GM12878 (cell line): ENCODE measurements at regions not wholly inside any gene's neighbourhood (a gene's known extent, or its start where the extent isn't known, plus 50 kb on each side); places are given as distances from the start of the nearest gene placed in this dataset.

ENCODE experiments used
- ATAC-seq: fragments of 200-7000 bp; cut with Tn5 transposase; 3 replicates; pipeline ENCODE4 v1.9.1; 2020; ENCODE audit warnings: mild to moderate bottlenecking, moderate library complexity
- BruUV-seq: library from RNA; stranded (reverse); fragments of 400-500 nt; replicated peaks from 2 replicates; lab custom pipeline; 2021; lab: Mats Ljungman, UMichigan
- CTCF ChIA-PET: fragments of 300-600 bp; sonication (Branson Sonifier 250); formaldehyde crosslinking; extraction: SDS; loops from one replicate; lab custom pipeline; 2021; ENCODE audit warnings: inconsistent platforms; lab: Yijun Ruan, JAX
- POLR2A ChIA-PET: fragments of 350-600 bp; formaldehyde crosslinking; extraction: SDS; loops from one replicate; lab custom pipeline; 2021; ENCODE audit warnings: inconsistent platforms; lab: Charles Lee
- RAD21 ChIA-PET: fragments of 300-600 bp; sonication (Branson Sonifier 250); formaldehyde crosslinking; loops from one replicate; lab custom pipeline; 2023; ENCODE audit warnings: antibody characterized with exemption; ENCODE audit not compliant: unreplicated experiment; lab: Charles Lee
- SMC1A ChIA-PET: fragments of 300-600 bp; sonication (Branson Sonifier 250); formaldehyde crosslinking; loops from one replicate; lab custom pipeline; 2023; ENCODE audit not compliant: unreplicated experiment, uncharacterized antibody; lab: Charles Lee
- DNase-seq: peaks from one replicate; pipeline ENCODE4 v3.0.0-alpha.2; 2011; ENCODE audit warnings: low read depth, low spot score
- FAIRE-seq: peaks from 3 replicates; lab custom pipeline; 2011; peaks lifted over from hg19 to GRCh38; lab: Jason Lieb, UNC
- H2AFZ ChIP-seq: 2 replicates; pipeline ENCODE4 v1.6.0; 2011; ENCODE audit warnings: low read depth, low read length, control low read depth; ENCODE audit not compliant: control insufficient read depth
- H3K27ac ChIP-seq: 2 replicates; pipeline ENCODE4 v1.5.1; 2011; ENCODE audit warnings: control low read depth; ENCODE audit not compliant: control insufficient read depth, insufficient read depth
- H3K27me3 ChIP-seq, 2 experiments: replicated peaks in 1 of 2; 2 replicates each; pipeline versions ENCODE4 v1.6.0 to v1.6.1; 2011; ENCODE audit warnings: low read length in 1 of 2; ENCODE audit not compliant: control insufficient read depth in 2 of 2, insufficient read depth in 2 of 2
- H3K36me3 ChIP-seq, 2 experiments: 2 replicates each; pipeline ENCODE4 v1.5.1; 2011; ENCODE audit warnings: low read length in 1 of 2; ENCODE audit not compliant: control insufficient read depth in 2 of 2, insufficient read depth in 2 of 2
- H3K4me1 ChIP-seq: 2 replicates; pipeline ENCODE4 v1.6.1; 2011; ENCODE audit warnings: mild to moderate bottlenecking, low read length, moderate library complexity, mixed read lengths; ENCODE audit not compliant: control insufficient read depth, insufficient read depth
- H3K4me2 ChIP-seq: 2 replicates; pipeline ENCODE4 v1.6.0; 2011; ENCODE audit warnings: control low read depth; ENCODE audit not compliant: control insufficient read depth, insufficient read depth
- H3K4me3 ChIP-seq: fragments of 200-600 bp; sonication (generic); 2 replicates; pipeline ENCODE4 v1.5.1; 2016
- H3K79me2 ChIP-seq: 2 replicates; pipeline ENCODE4 v1.6.0; 2011; ENCODE audit warnings: low read length; ENCODE audit not compliant: control insufficient read depth, insufficient read depth
- H3K9ac ChIP-seq: 2 replicates; pipeline ENCODE4 v1.8.0; 2011; ENCODE audit warnings: low read length, control low read depth, mixed read lengths; ENCODE audit not compliant: control insufficient read depth, insufficient read depth
- H3K9me3 ChIP-seq: replicated peaks from 3 replicates; pipeline ENCODE4 v1.5.1; 2011; ENCODE audit warnings: mild to moderate bottlenecking, low read length; ENCODE audit not compliant: control insufficient read depth, insufficient read depth
- H4K20me1 ChIP-seq: 2 replicates; pipeline ENCODE4 v1.6.0; 2011; ENCODE audit not compliant: control insufficient read depth, insufficient read depth
- BCLAF1 ChIP-seq: fragments of 450-650 bp; IDR thresholded peaks from 2 replicates; pipeline ENCODE4 v1.6.1; 2017; ENCODE audit warnings: antibody characterized with exemption, mild to moderate bottlenecking, moderate library complexity
- BRCA1 ChIP-seq: IDR thresholded peaks from 2 replicates; pipeline ENCODE4 v1.6.1; 2011; ENCODE audit warnings: low read depth, low read length, improper control_type of control experiment
- CREM ChIP-seq: IDR thresholded peaks from 2 replicates; pipeline ENCODE4 v1.6.1; 2014; ENCODE audit warnings: antibody characterized with exemption, low read depth
- EED ChIP-seq: sonication (generic); IDR thresholded peaks from 2 replicates; pipeline ENCODE4 v1.6.1; 2016; ENCODE audit warnings: antibody characterized with exemption, low read depth
- NBN ChIP-seq: fragments of 450-650 bp; IDR thresholded peaks from 2 replicates; pipeline ENCODE4 v1.6.1; 2016
- NFYB ChIP-seq: IDR thresholded peaks from 2 replicates; pipeline ENCODE4 v1.6.1; 2011; ENCODE audit warnings: low read depth, mild to moderate bottlenecking, low read length, improper control_type of control experiment, moderate library complexity; ENCODE audit not compliant: insufficient read depth
- STAT3 ChIP-seq: IDR thresholded peaks from 2 replicates; pipeline ENCODE4 v1.6.1; 2011; ENCODE audit warnings: low read depth, low read length, improper control_type of control experiment
- USF1 ChIP-seq: IDR thresholded peaks from 2 replicates; pipeline ENCODE4 v1.6.1; 2011; ENCODE audit warnings: borderline replicate concordance, low read depth, mild to moderate bottlenecking, moderate library complexity, mixed read lengths, low read length; ENCODE audit not compliant: insufficient read depth; ENCODE audit errors: extremely low read length
- YY1 ChIP-seq: IDR thresholded peaks from 2 replicates; pipeline ENCODE4 v1.6.1; 2011; ENCODE audit warnings: low read depth, mild to moderate bottlenecking, low read length
- ZSCAN29 ChIP-seq: fragments of 450-650 bp; IDR thresholded peaks from 2 replicates; pipeline ENCODE4 v1.6.1; 2017; ENCODE audit warnings: mild to moderate bottlenecking, moderate library complexity
- WGBS: methylation state at CpG from one replicate; pipeline ENCODE4 v1.1.6; 2016; ENCODE audit warnings: low lambda C conversion rate; ENCODE audit not compliant: insufficient replicate concordance, insufficient coverage; ENCODE audit errors: missing lambda C conversion rate; 5-methylcytosine and 5-hydroxymethylcytosine counted together
- in situ Hi-C: fragments of 300-500 bp; cut with MboI; formaldehyde crosslinking; loops from 9 replicates; pipeline ENCODE4 v1.14.3; 2018; ENCODE audit warnings: mixed read lengths
- intact Hi-C: fragments of 100-400 bp; cut with micrococcal nuclease; formaldehyde crosslinking; loops from one replicate; pipeline ENCODE4 v1.14.2; 2022; ENCODE audit not compliant: unreplicated experiment

- ChIA-PET CTCF (interaction anchor here (1.2 kb wide), 1 partner anchor 18 kb away, joined by 3 read pairs; no protein-coding TSS in a partner anchor), POLR2A (interaction anchor here (0.6 kb wide), 1 partner anchor 41 kb away, joined by 3 read pairs; no protein-coding TSS in a partner anchor), RAD21 (no interaction called here), SMC1A (no interaction called here)
- no peak overlapping the region for H3K9ac ChIP-seq
- in situ Hi-C loops (no loop called here), intact Hi-C loops (no loop called here)
- FAIRE-seq, result no peak
- no peaks in the 10 kb centered on the region for H3K36me3 ChIP-seq
- H4K20me1 ChIP-seq, result no peaks in the 10 kb centered on the region
- no peaks in the 10 kb centered on the region for H3K4me1 ChIP-seq
- no peak for ATAC-seq
- H3K27me3 ChIP-seq, result no peaks in the 10 kb centered on the region; a peak in 2 of 4 replicates
- no peak overlapping the region for H3K4me2 ChIP-seq
- DNase-seq, result no peak
- H2AFZ ChIP-seq, result no peak overlapping the region
- no peak overlapping the region for H3K4me3 ChIP-seq
- H3K9me3 ChIP-seq, result no peaks in the 10 kb centered on the region; the same call in 2 of the 3 replicates
- no peak overlapping the region for H3K27ac ChIP-seq
- H3K79me2 ChIP-seq, result no peaks in the 10 kb centered on the region
- TF ChIP-seq ZSCAN29 (no peak), BRCA1 (no peak)
- 56% methylated on average over 2 of the region's 2 CpGs for WGBS
- no TSS peak for BruUV-seq
Observed at GRCh38 chr12:107590814-107591375, 94.7 kb upstream of the PWP1 start.

- ChIA-PET RAD21 (no interaction called here), CTCF (interaction anchor here (0.6 to 1.9 kb wide), 2 partner anchors 13 to 146 kb away, joined by 3 to 5 read pairs; no protein-coding TSS in a partner anchor), POLR2A (no interaction called here), SMC1A (no interaction called here)
- BruUV-seq, result no TSS peak
- ATAC-seq (peak; percentile 64), DNase-seq (peak; percentile 17), FAIRE-seq (no peak)
- H2AFZ ChIP-seq, result no peak overlapping the region
- H3K4me2 ChIP-seq, result no peak overlapping the region
- H3K36me3 ChIP-seq, result no peaks in the 10 kb centered on the region
- no peaks in the 10 kb centered on the region for H3K27me3 ChIP-seq
- in situ Hi-C loops (no loop called here), intact Hi-C loops (no loop called here)
- H3K4me3 ChIP-seq, result no peak overlapping the region
- H4K20me1 ChIP-seq, result no peaks in the 10 kb centered on the region
- no peak overlapping the region for H3K27ac ChIP-seq
- no peaks in the 10 kb centered on the region for H3K79me2 ChIP-seq
- 29% methylated on average over 7 of the region's 7 CpGs for WGBS
- no peaks in the 10 kb centered on the region for H3K4me1 ChIP-seq
- H3K9me3 ChIP-seq, result no peaks in the 10 kb centered on the region; the same call in 2 of the 3 replicates
- no peak overlapping the region for H3K9ac ChIP-seq
- TF ChIP-seq CREM, result 0 out of 2 replicates have a peak, but pooled peaks have one; percentile 15
- no peak for TF ChIP-seq STAT3
- TF ChIP-seq BCLAF1, result no peak
- TF ChIP-seq YY1, result 0 out of 2 replicates have a peak, but pooled peaks have one; percentile 53
- TF ChIP-seq ZSCAN29, result no peak
- TF ChIP-seq EED, result no peak
- TF ChIP-seq USF1, result peak; percentile 53
- TF ChIP-seq NBN, result no peak
- TF ChIP-seq NFYB, result peak; percentile 90
Observed at GRCh38 chr12:107593713-107594381, 91.8 kb upstream of the PWP1 start.
